ENCODE measurements at regions not wholly inside any gene's neighbourhood (a gene's known extent, or its start where the extent isn't known, plus 50 kb on each side); places are given as distances from the start of the nearest gene placed in this dataset.
A peak's percentile ranks its signal among the peaks of the same experiment; 100 is the strongest.

DNA sequence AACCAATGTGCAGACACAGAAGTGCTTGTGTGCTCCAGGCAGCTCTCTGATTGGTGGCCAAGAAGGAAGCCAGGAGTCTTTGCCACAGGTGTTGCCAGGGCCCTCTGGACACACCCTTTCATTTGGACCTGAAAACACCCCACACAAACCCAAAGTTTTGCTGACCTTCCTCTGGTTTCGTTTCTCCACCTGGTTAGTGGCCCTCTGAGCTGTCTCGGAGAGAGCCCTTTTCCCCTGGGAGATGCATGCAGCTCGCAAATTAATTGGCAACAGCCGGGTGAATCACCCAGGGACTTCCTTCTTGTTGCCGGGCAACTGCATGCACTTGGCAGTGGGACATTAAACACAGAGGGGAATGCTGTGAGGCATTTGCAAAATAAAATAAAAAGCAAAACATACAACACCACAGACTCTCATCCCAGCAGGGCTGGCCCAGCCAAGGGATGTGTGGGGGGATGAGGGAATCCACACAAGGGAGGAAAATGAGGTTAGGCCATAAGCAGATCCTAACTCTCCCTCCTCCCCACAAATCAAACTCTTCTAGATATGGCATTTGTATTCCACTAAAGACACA lies 286.6 kb downstream of the SOX9 start:
- DNase-seq (ENCODE audit: low read depth, low spot score): peak; percentile 98

DNA sequence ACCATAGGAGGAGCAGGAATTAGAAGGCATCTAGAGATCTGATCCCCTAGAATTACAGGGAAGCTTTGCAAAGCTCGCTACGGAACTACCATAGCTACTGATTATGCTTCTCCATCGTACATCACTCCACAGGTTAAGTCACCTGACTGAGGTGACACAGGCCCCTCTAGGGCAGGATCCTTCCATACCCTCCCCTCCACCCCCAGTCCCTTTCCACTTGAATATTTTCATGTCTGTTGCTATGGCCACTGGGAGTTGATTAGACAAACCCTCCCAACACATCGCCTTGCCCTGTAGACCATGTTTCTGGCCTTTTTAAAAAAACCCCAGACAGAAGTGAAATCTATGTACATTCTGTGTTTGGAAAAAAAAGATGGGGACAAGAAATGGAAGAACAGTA lies 287.1 kb downstream of the SOX9 start:
- no peak for DNase-seq (ENCODE audit: low read depth, low spot score)

- no peak for DNase-seq (ENCODE audit: low read depth, low spot score)
Measured at GRCh38 chr17:72408641-72409040, 287.8 kb downstream of the SOX9 start.

GRCh38 chr17:72409405-72410002 lies 288.7 kb downstream of the SOX9 start:
- no peak for DNase-seq (ENCODE audit: low read depth, low spot score)

- peak; percentile 77 for DNase-seq (ENCODE audit: low read depth, low spot score)
Measured at GRCh38 chr17:72411124-72411563, 290.3 kb downstream of the SOX9 start.

GRCh38 chr17:72412650-72413076 lies 291.8 kb downstream of the SOX9 start:
- no peak for DNase-seq (ENCODE audit: low read depth, low spot score)

GRCh38 chr17:72413077-72414031 lies 292.5 kb downstream of the SOX9 start:
- DNase-seq (ENCODE audit: low read depth, low spot score): no peak

DNA sequence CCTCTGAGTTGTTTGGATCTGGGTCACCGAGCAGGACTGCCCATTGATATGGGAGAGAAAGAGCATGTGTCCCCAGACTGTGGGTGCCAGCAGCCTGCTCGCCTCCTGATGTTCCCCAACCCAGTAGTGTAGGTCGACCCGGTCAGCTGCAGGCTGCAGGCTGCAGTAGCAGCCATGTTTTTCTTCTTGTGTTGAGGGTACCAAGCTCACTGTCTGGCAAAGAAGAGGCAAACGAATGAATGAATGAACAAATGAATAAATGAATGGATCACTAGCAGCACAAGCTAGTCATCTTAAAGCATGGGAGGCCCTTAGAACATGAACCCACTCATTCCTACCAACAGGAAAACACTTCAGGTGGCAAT lies 293.2 kb downstream of the SOX9 start:
- no peak for DNase-seq (ENCODE audit: low read depth, low spot score)

- no peak for DNase-seq (ENCODE audit: low read depth, low spot score)
Measured at GRCh38 chr17:72414967-72415853, 294.4 kb downstream of the SOX9 start.

- peak; percentile 70 for DNase-seq (ENCODE audit: low read depth, low spot score)
Measured at GRCh38 chr17:72416054-72416675, 295.3 kb downstream of the SOX9 start.

- no peak for DNase-seq (ENCODE audit: low read depth, low spot score)
Measured at GRCh38 chr17:72416905-72417304, 296.1 kb downstream of the SOX9 start.

- DNase-seq (ENCODE audit: low read depth, low spot score): no peak
Measured at GRCh38 chr17:72417627-72418026, 296.8 kb downstream of the SOX9 start.

- DNase-seq (ENCODE audit: low read depth, low spot score): peak; percentile 34
Measured at GRCh38 chr17:72419866-72420774, 299.3 kb downstream of the SOX9 start.

DNA sequence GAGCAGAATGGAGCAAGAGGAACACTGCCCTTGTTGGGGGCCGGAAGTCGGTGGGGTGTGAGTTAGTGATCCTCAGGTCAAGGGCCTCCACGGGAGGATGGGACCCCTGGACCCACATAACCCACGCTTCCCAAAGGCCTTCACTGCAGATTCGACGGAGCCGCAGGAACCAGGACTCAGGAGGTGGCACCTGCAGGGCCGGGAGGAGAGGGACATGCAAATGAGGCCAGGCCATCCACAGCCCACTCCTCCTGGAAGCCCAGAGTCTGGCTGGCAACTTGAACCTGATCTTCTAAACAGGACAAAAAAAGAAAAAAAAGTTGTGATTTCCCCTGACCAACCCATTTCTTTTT lies 299.9 kb downstream of the SOX9 start:
- no peak for DNase-seq (ENCODE audit: low read depth, low spot score)

GRCh38 chr17:72421128-72422092 lies 300.6 kb downstream of the SOX9 start:
- peak; percentile 95 for DNase-seq (ENCODE audit: low read depth, low spot score)

DNA sequence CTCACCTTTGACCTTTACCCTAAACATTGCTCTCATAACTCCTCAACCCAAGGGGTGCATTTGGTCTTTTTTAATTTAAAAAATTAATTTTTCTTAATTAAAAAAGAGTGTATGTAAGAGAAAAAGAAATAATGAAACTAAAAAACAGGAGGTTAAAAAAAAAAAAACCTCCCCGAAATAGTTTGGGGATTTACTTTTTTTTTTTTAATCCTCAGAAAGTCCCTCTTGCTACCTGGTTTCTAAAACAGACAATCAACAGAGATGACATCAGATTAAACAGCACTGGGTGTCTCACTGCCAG lies 301.3 kb downstream of the SOX9 start:
- no peak for DNase-seq (ENCODE audit: low read depth, low spot score)

- DNase-seq (ENCODE audit: low read depth, low spot score): peak; percentile 93
Measured at GRCh38 chr17:72422505-72423285, 301.9 kb downstream of the SOX9 start.

DNA sequence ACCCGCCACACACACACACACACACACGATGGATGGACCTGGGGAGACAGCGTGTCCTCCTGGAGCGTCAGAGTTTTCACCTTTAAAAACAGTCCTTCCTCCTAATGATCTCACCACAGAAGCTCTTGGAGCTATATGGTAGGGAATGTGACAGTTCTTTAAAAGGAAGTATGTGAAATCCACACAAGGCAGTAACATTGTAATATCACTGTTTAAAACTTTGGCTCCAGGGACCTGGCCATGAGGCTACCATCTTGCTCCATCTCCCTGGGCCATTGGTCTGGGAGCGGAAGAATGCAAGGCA lies 302.4 kb downstream of the SOX9 start:
- DNase-seq (ENCODE audit: low read depth, low spot score): no peak

- DNase-seq (ENCODE audit: low read depth, low spot score): no peak
Measured at GRCh38 chr17:72423718-72424117, 302.9 kb downstream of the SOX9 start.

Data from astrocyte of the hippocampus (primary cell).